Neural progenitor cell (in vitro differentiated cells): ENCODE measurements at regions not wholly inside any gene's neighbourhood (a gene's known extent, or its start where the extent isn't known, plus 50 kb on each side); places are given as distances from the start of the nearest gene placed in this dataset.

Source experiments
- EZH2 ChIP-seq: fragments of 200-600 bp; sonication (generic); IDR thresholded peaks from 2 replicates; pipeline ENCODE4 v1.6.1; 2017; ENCODE audit warnings: antibody characterized with exemption, mild to moderate bottlenecking, moderate library complexity
- EZH2phosphoT487 ChIP-seq: fragments of 200-600 bp; sonication (generic); IDR thresholded peaks from 2 replicates; pipeline ENCODE4 v1.6.1; 2017; ENCODE audit warnings: antibody characterized with exemption
- TF ChIP-seq, protein P1 (sequence below): fragments of 200-600 bp; sonication (generic); IDR thresholded peaks from 2 replicates; pipeline ENCODE4 v1.5.1; 2017; ENCODE audit warnings: antibody characterized with exemption, mild to moderate bottlenecking

DNA sequence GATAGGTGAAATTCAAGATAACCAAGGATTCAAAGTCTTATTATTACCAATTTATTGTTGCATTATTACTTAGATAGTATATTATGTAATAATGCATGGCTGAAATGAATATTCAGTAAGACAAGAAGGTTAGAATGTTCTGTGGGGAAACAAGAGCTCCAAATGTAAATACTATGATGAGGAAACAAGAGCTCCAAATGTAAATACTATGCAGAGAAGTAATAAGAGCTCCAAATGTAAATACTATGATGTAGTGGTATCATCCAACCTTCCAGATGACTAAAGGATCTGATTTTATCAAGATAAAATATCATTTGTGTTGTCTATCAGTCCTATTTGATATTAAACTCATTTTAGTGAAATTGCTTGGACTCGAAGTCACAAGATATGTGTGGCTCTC lies 82.2 kb upstream of the PCDH18 start:
- TF ChIP-seq, protein P1, sequence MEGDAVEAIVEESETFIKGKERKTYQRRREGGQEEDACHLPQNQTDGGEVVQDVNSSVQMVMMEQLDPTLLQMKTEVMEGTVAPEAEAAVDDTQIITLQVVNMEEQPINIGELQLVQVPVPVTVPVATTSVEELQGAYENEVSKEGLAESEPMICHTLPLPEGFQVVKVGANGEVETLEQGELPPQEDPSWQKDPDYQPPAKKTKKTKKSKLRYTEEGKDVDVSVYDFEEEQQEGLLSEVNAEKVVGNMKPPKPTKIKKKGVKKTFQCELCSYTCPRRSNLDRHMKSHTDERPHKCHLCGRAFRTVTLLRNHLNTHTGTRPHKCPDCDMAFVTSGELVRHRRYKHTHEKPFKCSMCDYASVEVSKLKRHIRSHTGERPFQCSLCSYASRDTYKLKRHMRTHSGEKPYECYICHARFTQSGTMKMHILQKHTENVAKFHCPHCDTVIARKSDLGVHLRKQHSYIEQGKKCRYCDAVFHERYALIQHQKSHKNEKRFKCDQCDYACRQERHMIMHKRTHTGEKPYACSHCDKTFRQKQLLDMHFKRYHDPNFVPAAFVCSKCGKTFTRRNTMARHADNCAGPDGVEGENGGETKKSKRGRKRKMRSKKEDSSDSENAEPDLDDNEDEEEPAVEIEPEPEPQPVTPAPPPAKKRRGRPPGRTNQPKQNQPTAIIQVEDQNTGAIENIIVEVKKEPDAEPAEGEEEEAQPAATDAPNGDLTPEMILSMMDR: no peak
- TF ChIP-seq EZH2 (no peak), EZH2phosphoT487 (no peak)
